ENCODE measurements at regions not wholly inside any gene's neighbourhood (a gene's known extent, or its start where the extent isn't known, plus 50 kb on each side); places are given as distances from the start of the nearest gene placed in this dataset.
A peak's percentile ranks its signal among the peaks of the same experiment; 100 is the strongest.
"Not testable (repeated sequence)": the region's sequence is repeated elsewhere in the genome, so short reads cannot be mapped to it uniquely, and the experiment has no call there.

- DNase-seq (ENCODE audit: low read depth in 2 of 2), result no peak
These were observed 1172.4 kb downstream of the BRINP3 start for GRCh38 chr1:189305279-189305678.

GRCh38 chr1:189311915-189312314 lies 1165.7 kb downstream of the BRINP3 start:
- DNase-seq (ENCODE audit: low read depth in 2 of 2), result no peak

GRCh38 chr1:189312499-189312898 lies 1165.2 kb downstream of the BRINP3 start:
- no peak for DNase-seq (ENCODE audit: low read depth in 2 of 2)

GRCh38 chr1:189313488-189313887 lies 1164.2 kb downstream of the BRINP3 start:
- DNase-seq (ENCODE audit: low read depth in 2 of 2), result no peak

GRCh38 chr1:189315035-189315901 lies 1162.4 kb downstream of the BRINP3 start:
- DNase-seq (ENCODE audit: low read depth in 2 of 2), result no peak

- no peak for DNase-seq (ENCODE audit: low read depth in 2 of 2)
These were observed 1154.6 kb downstream of the BRINP3 start for GRCh38 chr1:189323091-189323490.

- not testable (repeated sequence) for DNase-seq (ENCODE audit: low read depth in 2 of 2)
These were observed 1146.6 kb downstream of the BRINP3 start for GRCh38 chr1:189331071-189331470.

GRCh38 chr1:189336115-189337100 lies 1141.3 kb downstream of the BRINP3 start:
- DNase-seq (ENCODE audit: low read depth in 2 of 2), result no peak

GRCh38 chr1:189349607-189350006 lies 1128.1 kb downstream of the BRINP3 start:
- DNase-seq (ENCODE audit: low read depth in 2 of 2), result no peak

GRCh38 chr1:189350983-189351616 lies 1126.6 kb downstream of the BRINP3 start:
- DNase-seq (ENCODE audit: low read depth in 2 of 2), result no peak

GRCh38 chr1:189351960-189352359 lies 1125.7 kb downstream of the BRINP3 start:
- no peak for DNase-seq (ENCODE audit: low read depth in 2 of 2)

GRCh38 chr1:189356206-189356605 lies 1121.5 kb downstream of the BRINP3 start:
- DNase-seq (ENCODE audit: low read depth in 2 of 2), result no peak

GRCh38 chr1:189357317-189357716 lies 1120.3 kb downstream of the BRINP3 start:
- DNase-seq (ENCODE audit: low read depth in 2 of 2), result no peak

GRCh38 chr1:189369612-189370011 lies 1108.1 kb downstream of the BRINP3 start:
- DNase-seq (ENCODE audit: low read depth in 2 of 2), result no peak

- no peak for DNase-seq (ENCODE audit: low read depth in 2 of 2)
These were observed 1102.8 kb downstream of the BRINP3 start for GRCh38 chr1:189374816-189375215.

GRCh38 chr1:189405419-189405818 lies 1072.2 kb downstream of the BRINP3 start:
- DNase-seq (ENCODE audit: low read depth in 2 of 2), result no peak

GRCh38 chr1:189409774-189410173 lies 1067.9 kb downstream of the BRINP3 start:
- DNase-seq (ENCODE audit: low read depth in 2 of 2), result no peak

- DNase-seq (ENCODE audit: low read depth in 2 of 2), result no peak
These were observed 1052.8 kb downstream of the BRINP3 start for GRCh38 chr1:189424746-189425331.

GRCh38 chr1:189429610-189430009 lies 1048.1 kb downstream of the BRINP3 start:
- peak; percentile 3 to 8 for DNase-seq (ENCODE audit: low read depth in 2 of 2)

GRCh38 chr1:189431447-189431846 lies 1046.2 kb downstream of the BRINP3 start:
- no peak for DNase-seq (ENCODE audit: low read depth in 2 of 2)

- no peak for DNase-seq (ENCODE audit: low read depth in 2 of 2)
These were observed 1044.9 kb downstream of the BRINP3 start for GRCh38 chr1:189432753-189433152.
